HepG2 (cell line): ENCODE measurements at regions not wholly inside any gene's neighbourhood (a gene's known extent, or its start where the extent isn't known, plus 50 kb on each side); places are given as distances from the start of the nearest gene placed in this dataset.

Experiments used
- ATAC-seq: fragments of 200-7000 bp; cut with Tn5 transposase; 3 replicates; pipeline ENCODE4 v1.9.1; 2020; ENCODE audit warnings: mild to moderate bottlenecking, moderate library complexity
- BruUV-seq: library from RNA; stranded (reverse); fragments of 400-500 nt; replicated peaks from 2 replicates; lab custom pipeline; 2021; lab: Mats Ljungman, UMichigan
- CTCF ChIA-PET: fragments of 300-600 bp; formaldehyde crosslinking; extraction: SDS; loops from one replicate; lab custom pipeline; 2021; ENCODE audit warnings: low total read pairs, inconsistent platforms, low intra/inter-chr PET ratio; lab: Yijun Ruan, JAX
- POLR2A ChIA-PET: fragments of 350-600 bp; sonication (Branson Sonifier 250); formaldehyde crosslinking; loops from one replicate; lab custom pipeline; 2020; ENCODE audit warnings: antibody characterized with exemption, inconsistent platforms; lab: Yijun Ruan, JAX
- DNase-seq: peaks from one replicate; pipeline ENCODE4 v3.0.0-alpha.2; 2015; ENCODE audit warnings: low spot score
- FAIRE-seq: peaks from 3 replicates; lab custom pipeline; 2011; peaks lifted over from hg19 to GRCh38; lab: Jason Lieb, UNC
- H2AFZ ChIP-seq: one replicate; pipeline ENCODE4 v1.6.1; 2011; ENCODE audit warnings: low read length, inconsistent platforms
- H3K27ac ChIP-seq: fragments of 300-600 bp; 3 replicates; pipeline ENCODE4 v1.8.0; 2011; ENCODE audit warnings: mixed run types, mild to moderate bottlenecking, mixed read lengths, low read length, inconsistent platforms; ENCODE audit not compliant: insufficient read depth; ENCODE audit errors: extremely low read length
- H3K27me3 ChIP-seq, 2 experiments: fragments of 200-600 bp in 1 of 2; 2 replicates in 1 of 2; 3 replicates in 1 of 2; pipeline versions ENCODE4 v1.6.0 to v1.8.0; 2011; ENCODE audit warnings: low read length in 2 of 2, mild to moderate bottlenecking in 2 of 2, moderate library complexity in 2 of 2, inconsistent platforms in 1 of 2; ENCODE audit not compliant: insufficient read depth in 2 of 2, control insufficient read depth in 1 of 2
- H3K36me3 ChIP-seq, 2 experiments: fragments of 200-600 bp in 1 of 2; replicated peaks in 1 of 2; 2 replicates in 1 of 2; 3 replicates in 1 of 2; pipeline versions ENCODE4 v1.5.1 to v1.8.0; 2011; ENCODE audit warnings: low read length in 2 of 2, inconsistent platforms in 1 of 2; ENCODE audit not compliant: insufficient read depth in 2 of 2, control insufficient read depth in 1 of 2
- H3K4me1 ChIP-seq: 2 replicates; pipeline ENCODE4 v1.5.1; 2012; ENCODE audit warnings: low read length, inconsistent platforms; ENCODE audit not compliant: insufficient read depth
- H3K4me2 ChIP-seq: 2 replicates; pipeline ENCODE4 v1.6.0; 2011; ENCODE audit warnings: low read depth, low read length, inconsistent platforms
- H3K4me3 ChIP-seq, 3 experiments: fragments of 200-600 bp in 1 of 3; sonication (generic), shearing (Covaris generic) in 1 of 3; replicated peaks in 1 of 3; 2 replicates each; pipeline ENCODE4 v1.5.1; 2011 to 2016; ENCODE audit warnings: low read length in 3 of 3, inconsistent platforms in 2 of 3, low read depth in 2 of 3, mild to moderate bottlenecking in 2 of 3, control low read depth in 1 of 3, mixed read lengths in 1 of 3; ENCODE audit not compliant: insufficient read depth in 1 of 3
- H3K79me2 ChIP-seq: one replicate; pipeline ENCODE4 v1.6.1; 2011; ENCODE audit warnings: low read length, inconsistent platforms; ENCODE audit not compliant: insufficient read depth
- H3K9ac ChIP-seq: 2 replicates; pipeline ENCODE4 v1.6.0; 2011; ENCODE audit warnings: mild to moderate bottlenecking, low read depth, low read length, inconsistent platforms; ENCODE audit not compliant: insufficient read depth
- H3K9me3 ChIP-seq: 2 replicates; pipeline ENCODE4 v1.5.1; 2012; ENCODE audit warnings: mild to moderate bottlenecking, low read length
- H4K20me1 ChIP-seq: 2 replicates; pipeline ENCODE4 v1.6.0; 2011; ENCODE audit warnings: inconsistent platforms, mild to moderate bottlenecking, low read length, moderate library complexity; ENCODE audit not compliant: insufficient read depth
- DMAP1 ChIP-seq: IDR thresholded peaks from 2 replicates; pipeline ENCODE4 v1.6.1; 2016
- HOXA9 ChIP-seq: sonication (generic); formaldehyde crosslinking; IDR thresholded peaks from 2 replicates; pipeline ENCODE4 v1.8.1; 2022; ENCODE audit warnings: missing genetic modification reagents, mild to moderate bottlenecking, moderate library complexity, borderline replicate concordance
- SOX13 ChIP-seq, 3 experiments: fragments of 450-650 bp in 1 of 3; sonication (generic) in 1 of 3; formaldehyde crosslinking in 1 of 3; IDR thresholded peaks in 2 of 3; conservative IDR thresholded peaks in 1 of 3; 2 replicates each; pipeline versions ENCODE4 v1.5.0 to v1.6.1; 2016 to 2020; ENCODE audit warnings: antibody characterized with exemption in 1 of 3, mild to moderate bottlenecking in 1 of 3, missing compliant biosample characterization in 1 of 3, missing genetic modification reagents in 1 of 3, moderate library complexity in 1 of 3
- THAP9 ChIP-seq: sonication (generic); formaldehyde crosslinking; IDR thresholded peaks from 2 replicates; pipeline ENCODE4; 2020; ENCODE audit warnings: missing genetic modification reagents, mild to moderate bottlenecking, borderline replicate concordance
- TOE1 ChIP-seq: sonication (generic); formaldehyde crosslinking; IDR thresholded peaks from 2 replicates; pipeline ENCODE4 v1.4.0; 2020; ENCODE audit warnings: mild to moderate bottlenecking, missing genetic modification reagents
- ZNF124 ChIP-seq: sonication (generic); formaldehyde crosslinking; IDR thresholded peaks from 2 replicates; pipeline ENCODE4 v1.4.0; 2020; ENCODE audit warnings: missing genetic modification reagents
- ZNF746 ChIP-seq: sonication (generic); formaldehyde crosslinking; IDR thresholded peaks from 2 replicates; pipeline ENCODE4 v1.8.0; 2022; ENCODE audit warnings: mild to moderate bottlenecking, missing genetic modification reagents
- WGBS: methylation state at CpG from one replicate; pipeline ENCODE4 v1.1.6; 2017; ENCODE audit warnings: low lambda C conversion rate; 5-methylcytosine and 5-hydroxymethylcytosine counted together
- in situ Hi-C: cut with HindIII; loops from 2 replicates; pipeline ENCODE4 v1.10.0; 2017; ENCODE audit warnings: low pct_unique_long_range_greater_than_20kb; ENCODE audit not compliant: extremely low pct_ligation_motif_present
- intact Hi-C: fragments of 100-400 bp; cut with micrococcal nuclease; formaldehyde crosslinking; loops from one replicate; pipeline ENCODE4 v1.10.0; 2022; ENCODE audit not compliant: unreplicated experiment

GRCh38 chr7:52091996-52092395 is 775.4 kb upstream of the COBL start:
- no peak overlapping the region for H3K27ac ChIP-seq
- no peaks in the 10 kb centered on the region for H3K9me3 ChIP-seq
- H3K27me3 ChIP-seq = no peaks in the 10 kb centered on the region
- in situ Hi-C loops = no loop called here
- H2AFZ ChIP-seq = no peak overlapping the region
- DNase-seq (no peak), FAIRE-seq (no peak), ATAC-seq (no peak)
- H3K9ac ChIP-seq = no peak overlapping the region
- BruUV-seq = no TSS peak
- TF ChIP-seq TOE1 (CRISPR knock-in tag) = no peak
- no peak for TF ChIP-seq DMAP1 (CRISPR knock-in tag)
- no peak for TF ChIP-seq ZNF124
- TF ChIP-seq HOXA9 (CRISPR knock-in tag) = no peak
- no peak for TF ChIP-seq THAP9
- no peak for TF ChIP-seq SOX13 (IDR thresholded peaks at IDR 0.05)
- no peak for TF ChIP-seq SOX13 (CRISPR knock-in tag; conservative IDR thresholded peaks at IDR 0.05 in 1 of 2, IDR thresholded peaks at IDR 0.05 in 1 of 2)
- no peak for TF ChIP-seq ZNF746 (CRISPR knock-in tag)
- H3K4me2 ChIP-seq = no peak overlapping the region
- intact Hi-C loops = no loop called here
- H3K79me2 ChIP-seq = no peaks in the 10 kb centered on the region
- H4K20me1 ChIP-seq = no peaks in the 10 kb centered on the region
- H3K4me3 ChIP-seq = no peak overlapping the region
- 47% methylated on average over 2 of the region's 2 CpGs for WGBS
- CTCF ChIA-PET = no interaction called here
- H3K36me3 ChIP-seq = no peaks in the 10 kb centered on the region
- no peaks in the 10 kb centered on the region for H3K4me1 ChIP-seq
- POLR2A ChIA-PET = no interaction called here
